Kidney glomerular epithelial cell (primary cell): ENCODE measurements at regions not wholly inside any gene's neighbourhood (a gene's known extent, or its start where the extent isn't known, plus 50 kb on each side); places are given as distances from the start of the nearest gene placed in this dataset.

Experiments used
- DNase-seq: peaks from one replicate; lab custom pipeline; 2025; lab: John Stamatoyannopoulos, UW

DNA sequence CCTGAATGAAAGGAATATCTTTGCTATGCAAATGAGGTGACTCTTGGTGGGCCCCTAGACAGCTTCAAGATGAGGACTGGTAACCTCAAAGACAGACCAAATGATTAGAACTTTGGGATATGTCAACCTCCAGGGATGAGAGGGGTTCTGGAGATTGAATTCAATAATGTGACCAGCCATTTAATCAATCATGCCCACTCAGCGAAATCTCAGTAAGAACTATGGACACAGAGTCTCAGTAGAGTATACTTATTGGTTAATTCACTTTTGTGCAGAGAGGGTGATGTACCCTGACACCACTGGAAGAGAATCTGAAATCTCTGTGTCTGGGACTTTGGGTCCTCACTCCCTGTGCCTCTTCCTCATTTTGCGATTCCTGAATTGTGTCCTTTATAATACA, 662.8 kb downstream of the OLFM4 start:
- no peak for DNase-seq

GRCh38 chr13:53694814-53695532, 666.4 kb downstream of the OLFM4 start:
- no peak for DNase-seq

- DNase-seq = no peak
Measured at GRCh38 chr13:53703371-53704080, 674.9 kb downstream of the OLFM4 start.

DNA sequence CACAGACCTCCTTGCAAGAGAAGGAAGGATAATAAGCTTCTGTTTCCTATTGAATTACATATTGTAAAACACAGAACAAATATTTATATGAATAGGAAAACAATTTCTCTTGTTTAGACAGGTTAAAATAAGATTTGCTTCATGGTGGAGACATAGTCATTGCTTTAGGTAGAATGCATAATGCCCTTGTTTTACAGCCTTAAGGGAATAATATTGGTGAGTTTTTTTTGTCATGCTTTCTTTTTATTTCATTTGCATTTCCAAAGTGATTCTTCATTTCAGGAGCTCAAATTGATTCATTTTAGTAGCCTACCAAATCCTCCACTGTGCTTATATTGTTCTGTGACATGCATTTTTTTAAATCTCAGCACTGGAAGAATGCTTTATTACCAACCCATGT, 690.7 kb downstream of the OLFM4 start:
- no peak for DNase-seq

DNA sequence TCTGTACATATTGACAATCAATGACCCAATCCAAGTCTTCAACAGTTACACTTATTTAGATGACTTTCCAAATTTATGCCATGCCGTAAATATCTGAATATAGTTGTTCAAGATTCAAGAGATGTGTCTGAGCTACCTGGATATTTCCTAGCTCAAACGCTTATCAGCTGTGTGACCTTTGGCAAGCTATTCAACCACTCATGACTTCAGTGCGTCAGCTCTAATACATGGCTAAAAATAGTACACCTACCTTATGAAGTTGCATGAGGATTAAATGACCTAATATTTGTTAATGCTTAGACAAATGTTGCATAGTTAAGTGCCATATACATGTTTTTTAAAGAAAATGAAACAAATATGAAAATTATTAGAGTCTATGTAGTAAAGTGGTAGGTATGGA, 704.1 kb downstream of the OLFM4 start:
- DNase-seq = no peak

GRCh38 chr13:53743906-53744305, 715.3 kb downstream of the OLFM4 start:
- no peak for DNase-seq

DNA sequence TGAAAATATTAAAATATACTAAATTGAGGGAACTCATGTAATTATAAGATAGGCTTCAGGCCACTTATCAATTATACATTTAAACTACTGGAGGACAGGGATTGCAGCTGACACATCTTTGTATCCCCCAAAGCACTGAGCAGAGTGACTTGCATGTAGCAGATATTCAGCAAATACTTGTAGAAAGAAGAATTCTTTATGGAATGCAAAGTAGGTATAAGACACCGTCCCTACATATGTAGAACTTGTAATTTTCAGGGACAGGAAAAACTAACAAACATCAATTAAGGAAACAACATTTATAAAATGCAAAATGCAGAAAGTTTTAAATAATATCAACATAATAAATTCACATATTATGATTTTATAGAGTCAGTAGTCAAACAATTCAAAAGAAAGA, 719.2 kb downstream of the OLFM4 start:
- DNase-seq = no peak

DNA sequence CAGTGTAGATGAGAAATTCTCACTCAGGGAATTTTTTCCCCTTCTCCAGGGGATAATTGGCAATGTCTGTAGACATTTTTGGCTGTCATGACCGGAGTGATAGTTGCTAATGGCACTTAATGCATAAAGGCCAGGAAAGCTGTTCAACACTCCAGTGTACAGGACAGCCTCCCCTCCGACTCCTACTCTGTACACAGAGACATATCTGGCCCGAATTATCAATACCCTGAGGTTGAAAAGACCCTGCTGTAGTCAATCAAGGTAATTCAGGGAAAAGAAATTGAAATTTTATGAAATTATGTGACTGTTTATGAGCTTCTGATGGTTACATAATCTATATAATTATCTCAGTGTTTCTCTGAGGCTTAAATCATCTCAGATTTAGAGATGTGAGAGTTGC, 720.7 kb downstream of the OLFM4 start:
- DNase-seq = no peak

DNA sequence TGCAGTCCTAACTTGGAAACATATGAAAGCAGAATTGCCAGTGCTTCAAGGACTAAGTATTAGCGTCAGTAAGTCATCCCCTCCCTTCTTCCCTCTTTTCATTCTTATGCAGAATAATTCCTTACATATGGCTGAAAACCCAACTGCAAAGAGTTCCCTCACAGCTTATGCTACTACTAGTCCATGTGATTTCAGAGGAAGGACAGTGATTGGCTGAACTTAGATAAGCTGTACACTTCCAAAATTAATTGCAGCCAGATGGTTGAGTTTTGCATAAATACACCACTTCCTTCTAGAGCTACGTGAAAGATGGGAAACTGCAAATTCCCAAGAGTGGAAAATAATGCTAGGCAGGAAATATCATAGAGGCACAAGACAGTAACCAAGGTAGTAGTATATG, 730.4 kb downstream of the OLFM4 start:
- DNase-seq = no peak

GRCh38 chr13:53775807-53776206, 747.2 kb downstream of the OLFM4 start:
- DNase-seq = no peak

DNA sequence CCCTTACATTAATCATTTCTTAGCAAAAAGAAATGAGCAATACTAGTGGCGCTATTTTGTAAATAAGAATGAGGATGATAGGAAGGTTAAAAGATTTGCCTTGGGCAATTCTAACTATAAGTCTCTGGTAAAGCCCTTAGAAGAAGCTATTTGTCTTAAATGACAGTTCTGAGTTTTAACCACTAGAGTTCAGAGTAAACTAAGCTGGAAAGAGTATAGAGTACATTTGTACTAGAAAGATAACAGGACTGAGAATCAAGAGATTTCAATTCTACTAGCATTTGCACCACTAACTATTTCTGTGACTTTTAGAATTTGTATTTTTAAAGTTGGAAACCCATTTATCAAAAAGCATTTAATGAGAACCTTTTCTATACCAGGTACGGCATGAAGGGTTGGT, 750.3 kb downstream of the OLFM4 start:
- DNase-seq = no peak

- DNase-seq = no peak
Measured at GRCh38 chr13:53781941-53782340, 753.3 kb downstream of the OLFM4 start.

GRCh38 chr13:53782488-53782961, 753.9 kb downstream of the OLFM4 start:
- peak; percentile 54 for DNase-seq

GRCh38 chr13:53783471-53783870, 754.9 kb downstream of the OLFM4 start:
- no peak for DNase-seq

DNA sequence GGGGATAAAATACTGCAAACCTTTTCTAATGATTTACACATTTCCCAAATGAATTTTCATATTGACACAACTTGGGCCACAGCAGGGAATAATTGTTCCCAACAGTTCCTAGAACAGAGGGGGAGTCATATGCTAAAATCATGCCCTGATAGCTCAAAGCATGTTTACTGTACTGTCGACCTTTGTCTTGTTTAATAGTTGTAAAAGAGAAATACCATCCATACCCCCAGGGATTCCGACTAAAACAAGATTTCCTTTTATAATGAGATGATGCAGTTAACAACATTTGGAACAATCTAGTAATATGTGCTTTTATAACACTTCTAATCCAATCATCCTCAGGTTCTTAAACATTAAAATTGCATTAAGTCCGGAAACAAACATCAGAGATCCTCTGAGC, 759.7 kb downstream of the OLFM4 start:
- no peak for DNase-seq

DNA sequence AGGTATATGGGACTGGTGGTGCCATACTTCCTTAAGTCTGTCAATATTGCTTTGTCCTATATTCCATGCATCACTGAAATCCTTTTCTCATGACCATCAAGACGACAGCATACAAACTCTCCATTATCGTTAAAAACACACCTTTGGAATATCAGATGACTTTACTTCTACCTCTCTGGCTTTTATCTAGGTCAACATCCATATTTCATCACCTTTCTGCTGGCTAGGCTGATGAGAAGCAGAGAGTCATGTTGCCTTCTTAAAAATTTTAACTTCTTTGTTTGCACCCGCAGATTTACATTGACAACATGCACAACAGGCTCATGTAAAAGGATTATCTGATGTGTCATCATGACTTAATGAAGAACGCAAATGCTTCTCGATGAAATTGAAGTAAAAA, 771.4 kb downstream of the OLFM4 start:
- DNase-seq = no peak

- no peak for DNase-seq
Measured at GRCh38 chr13:53807251-53807834, 778.7 kb downstream of the OLFM4 start.

DNA sequence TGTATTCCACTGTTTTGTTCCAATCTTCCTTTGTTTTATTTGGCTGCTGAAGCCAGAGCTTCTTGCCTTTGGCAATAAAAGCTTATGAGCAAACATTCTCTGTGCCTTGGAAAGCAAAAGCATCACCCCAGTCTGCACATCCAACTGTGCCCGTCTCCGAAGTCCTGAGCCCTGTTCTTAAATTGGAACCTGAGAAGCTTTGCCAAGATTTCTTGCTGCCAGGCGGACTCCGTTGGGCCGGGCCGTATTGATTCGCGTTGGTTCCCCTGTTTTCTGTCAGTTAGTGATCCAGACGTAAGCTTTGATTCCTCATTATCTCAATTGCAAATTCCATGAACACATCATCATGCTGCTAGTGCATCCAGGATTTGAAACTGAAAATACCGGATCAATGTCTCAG, 793.0 kb downstream of the OLFM4 start:
- no peak for DNase-seq

DNA sequence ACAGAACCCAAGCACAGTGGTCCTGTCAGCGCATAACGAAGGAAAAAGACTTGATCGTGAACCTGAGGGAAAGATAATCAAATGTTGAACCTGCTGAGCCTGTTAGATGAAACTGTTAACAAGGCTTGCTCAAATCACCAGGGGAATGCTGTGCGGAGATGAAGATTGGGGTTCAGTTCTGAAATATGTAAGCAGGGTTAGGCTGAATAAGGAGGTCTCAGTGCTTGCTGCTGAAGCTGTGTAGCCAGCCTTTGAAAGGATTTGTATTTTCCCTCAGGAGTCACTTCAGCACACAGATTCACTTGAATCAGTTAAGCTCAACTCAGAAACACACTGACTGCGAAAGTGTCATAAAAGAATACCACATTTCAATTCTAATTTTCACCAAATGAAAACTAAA, 793.5 kb downstream of the OLFM4 start:
- DNase-seq = no peak

GRCh38 chr13:53839461-53839860, 810.8 kb downstream of the OLFM4 start:
- DNase-seq = no peak

GRCh38 chr13:53844473-53845146, 816.0 kb downstream of the OLFM4 start:
- no peak for DNase-seq

GRCh38 chr13:53847502-53847901, 818.9 kb downstream of the OLFM4 start:
- DNase-seq = no peak
